HG02571 (cell line): ENCODE measurements at regions not wholly inside any gene's neighbourhood (a gene's known extent, or its start where the extent isn't known, plus 50 kb on each side); places are given as distances from the start of the nearest gene placed in this dataset.
"Not testable (repeated sequence)": the region's sequence is repeated elsewhere in the genome, so short reads cannot be mapped to it uniquely, and the experiment has no call there.

Experiments used
- ATAC-seq: cut with Tn5 transposase; IDR thresholded peaks from one replicate; pipeline ENCODE4 v1.9.1; 2021; ENCODE audit warnings: mild to moderate bottlenecking, moderate library complexity; ENCODE audit not compliant: unreplicated experiment

GRCh38 chr16:22436823-22437652 lies 62.6 kb upstream of the CDR2 start:
- peak; percentile 83 for ATAC-seq

- ATAC-seq, result not testable (repeated sequence)
Measured at GRCh38 chr16:22436326-22436822, 62.0 kb upstream of the CDR2 start.

GRCh38 chr16:22431314-22431713 lies 56.9 kb upstream of the CDR2 start:
- not testable (repeated sequence) for ATAC-seq

GRCh38 chr16:22428654-22429053 lies 54.2 kb upstream of the CDR2 start:
- ATAC-seq, result no peak

- no peak for ATAC-seq
Measured at GRCh38 chr16:22427556-22427955, 53.1 kb upstream of the CDR2 start.

GRCh38 chr16:22425847-22426246 lies 51.4 kb upstream of the CDR2 start:
- ATAC-seq, result no peak

GRCh38 chr16:22425036-22425801 lies 50.8 kb upstream of the CDR2 start:
- ATAC-seq, result no peak

GRCh38 chr16:22424161-22424937 lies 49.9 kb upstream of the CDR2 start:
- no peak for ATAC-seq
